ENCODE measurements at regions not wholly inside any gene's neighbourhood (a gene's known extent, or its start where the extent isn't known, plus 50 kb on each side); places are given as distances from the start of the nearest gene placed in this dataset.

DNA sequence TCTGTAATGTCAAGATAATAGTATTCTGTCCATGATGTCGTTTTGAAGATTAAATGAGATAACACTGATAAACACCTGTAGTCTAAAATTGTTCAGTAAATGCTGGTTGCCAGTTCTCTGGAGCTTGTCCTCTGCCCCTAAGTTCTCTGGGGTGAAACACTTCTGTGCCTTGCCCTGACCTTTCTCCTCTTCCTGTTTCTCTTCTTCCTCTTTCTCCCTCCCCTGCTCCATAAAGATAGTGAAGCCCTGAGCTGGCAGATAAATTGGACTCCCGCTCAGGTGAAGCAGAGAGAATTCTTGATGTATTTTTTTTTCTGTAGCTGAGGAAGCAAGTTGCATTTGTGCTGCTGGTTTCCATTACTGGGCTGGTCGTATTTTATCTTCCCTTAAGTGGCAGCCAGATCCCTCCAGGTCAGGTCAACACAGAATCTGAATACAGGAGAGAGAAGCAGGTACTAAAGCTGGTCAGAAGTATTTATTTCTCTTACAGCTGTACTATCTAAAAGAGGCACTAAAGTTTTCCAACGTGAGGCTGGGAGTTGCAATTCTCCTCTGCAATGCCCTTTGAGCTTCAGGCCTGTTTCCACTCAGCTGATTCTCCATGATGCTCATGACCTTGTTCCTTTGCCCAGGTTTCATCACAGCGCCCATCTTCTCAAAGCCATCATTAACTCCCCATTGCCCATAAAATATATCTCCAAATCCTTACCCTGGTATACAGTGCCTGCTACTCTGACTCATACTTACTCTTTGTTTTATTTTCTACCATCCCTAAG, 319.3 kb upstream of the CFAP20DC start:
- TF ChIP-seq, protein P1, sequence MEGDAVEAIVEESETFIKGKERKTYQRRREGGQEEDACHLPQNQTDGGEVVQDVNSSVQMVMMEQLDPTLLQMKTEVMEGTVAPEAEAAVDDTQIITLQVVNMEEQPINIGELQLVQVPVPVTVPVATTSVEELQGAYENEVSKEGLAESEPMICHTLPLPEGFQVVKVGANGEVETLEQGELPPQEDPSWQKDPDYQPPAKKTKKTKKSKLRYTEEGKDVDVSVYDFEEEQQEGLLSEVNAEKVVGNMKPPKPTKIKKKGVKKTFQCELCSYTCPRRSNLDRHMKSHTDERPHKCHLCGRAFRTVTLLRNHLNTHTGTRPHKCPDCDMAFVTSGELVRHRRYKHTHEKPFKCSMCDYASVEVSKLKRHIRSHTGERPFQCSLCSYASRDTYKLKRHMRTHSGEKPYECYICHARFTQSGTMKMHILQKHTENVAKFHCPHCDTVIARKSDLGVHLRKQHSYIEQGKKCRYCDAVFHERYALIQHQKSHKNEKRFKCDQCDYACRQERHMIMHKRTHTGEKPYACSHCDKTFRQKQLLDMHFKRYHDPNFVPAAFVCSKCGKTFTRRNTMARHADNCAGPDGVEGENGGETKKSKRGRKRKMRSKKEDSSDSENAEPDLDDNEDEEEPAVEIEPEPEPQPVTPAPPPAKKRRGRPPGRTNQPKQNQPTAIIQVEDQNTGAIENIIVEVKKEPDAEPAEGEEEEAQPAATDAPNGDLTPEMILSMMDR (IDR thresholded peaks at IDR 0.05) = no peak
- no peak for TF ChIP-seq POLR2A (IDR thresholded peaks at IDR 0.05)
